GM18517 (cell line): ENCODE measurements at regions not wholly inside any gene's neighbourhood (a gene's known extent, or its start where the extent isn't known, plus 50 kb on each side); places are given as distances from the start of the nearest gene placed in this dataset.
"Not testable (repeated sequence)": the region's sequence is repeated elsewhere in the genome, so short reads cannot be mapped to it uniquely, and the experiment has no call there.

Source experiments
- ATAC-seq: cut with Tn5 transposase; IDR thresholded peaks from one replicate; pipeline ENCODE4 v1.9.1; 2021; ENCODE audit warnings: mild to moderate bottlenecking, moderate library complexity; ENCODE audit not compliant: unreplicated experiment

DNA sequence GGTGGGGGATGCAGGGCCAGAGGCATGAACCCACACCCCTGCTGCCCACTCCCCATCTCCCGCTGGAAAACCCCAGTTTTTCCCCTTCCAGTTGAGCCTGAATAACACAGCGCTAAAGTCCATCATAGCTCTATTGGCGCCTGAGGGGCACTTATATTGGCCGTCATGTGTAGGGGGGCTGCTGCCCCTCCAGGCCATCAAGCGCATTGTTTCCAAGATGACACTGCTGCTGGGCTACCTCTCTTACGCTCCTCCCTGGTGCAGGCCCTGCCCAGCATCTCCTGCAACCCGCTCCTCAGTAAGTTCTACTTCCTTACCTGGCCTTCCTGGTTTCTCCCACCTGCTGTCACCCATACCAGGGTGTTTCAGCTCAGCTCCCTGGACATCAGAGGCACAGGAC, 205.0 kb upstream of the RPL34 start:
- ATAC-seq, result no peak

DNA sequence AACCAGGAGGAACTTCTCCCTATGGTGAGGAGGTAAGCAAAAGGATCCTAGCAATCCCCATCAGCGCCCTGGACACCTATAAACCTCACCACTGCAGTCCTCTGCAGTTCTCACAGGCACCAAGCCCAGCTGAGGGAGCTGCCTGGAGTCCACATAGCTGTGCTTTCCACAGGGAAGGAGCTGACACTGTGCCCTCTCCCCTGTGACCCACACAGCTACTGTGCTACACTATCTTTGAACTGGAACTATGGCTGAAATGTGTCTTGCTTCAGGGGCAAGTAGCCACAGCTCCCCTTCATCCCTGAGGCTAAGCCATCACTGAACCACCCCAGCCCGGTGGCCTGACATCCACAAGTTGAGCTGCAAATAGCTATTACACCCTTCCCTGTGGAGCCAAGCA, 208.5 kb upstream of the RPL34 start:
- no peak for ATAC-seq

DNA sequence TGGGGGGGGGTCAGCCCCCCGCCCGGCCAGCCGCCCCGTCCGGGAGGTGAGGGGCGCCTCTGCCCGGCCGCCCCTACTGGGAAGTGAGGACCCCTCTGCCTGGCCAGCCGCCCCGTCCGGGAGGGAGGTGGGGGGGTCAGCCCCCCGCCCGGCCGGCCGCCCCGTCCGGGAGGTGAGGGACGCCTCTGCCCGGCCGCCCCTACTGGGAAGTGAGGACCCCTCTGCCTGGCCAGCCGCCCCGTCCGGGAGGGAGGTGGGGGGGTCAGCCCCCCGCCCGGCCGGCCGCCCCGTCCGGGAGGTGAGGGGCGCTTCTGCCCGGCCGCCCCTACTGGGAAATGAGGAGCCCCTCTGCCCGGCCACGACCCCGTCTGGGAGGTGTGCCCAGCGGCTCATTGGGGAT, 210.7 kb upstream of the RPL34 start:
- ATAC-seq, result not testable (repeated sequence)

DNA sequence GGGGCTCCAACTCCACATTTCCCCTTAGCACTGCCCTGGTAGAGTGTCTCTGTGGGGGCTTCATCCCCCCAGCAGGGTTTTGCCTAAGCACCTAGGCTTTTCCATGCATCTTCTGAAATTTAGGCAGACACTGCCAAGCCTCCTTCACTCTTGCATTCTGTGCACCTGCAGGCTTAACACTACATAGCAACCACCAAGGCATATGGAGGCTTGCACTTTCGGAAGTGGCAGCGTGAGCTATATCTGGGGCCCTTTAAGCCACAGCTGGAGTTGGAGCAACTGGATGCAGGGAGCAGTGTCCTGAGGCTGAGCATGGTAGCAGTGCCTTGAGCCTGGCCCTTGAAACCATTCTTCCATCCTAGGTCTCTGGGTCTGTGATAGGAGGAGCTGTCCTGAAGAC, 214.8 kb upstream of the RPL34 start:
- ATAC-seq, result no peak

DNA sequence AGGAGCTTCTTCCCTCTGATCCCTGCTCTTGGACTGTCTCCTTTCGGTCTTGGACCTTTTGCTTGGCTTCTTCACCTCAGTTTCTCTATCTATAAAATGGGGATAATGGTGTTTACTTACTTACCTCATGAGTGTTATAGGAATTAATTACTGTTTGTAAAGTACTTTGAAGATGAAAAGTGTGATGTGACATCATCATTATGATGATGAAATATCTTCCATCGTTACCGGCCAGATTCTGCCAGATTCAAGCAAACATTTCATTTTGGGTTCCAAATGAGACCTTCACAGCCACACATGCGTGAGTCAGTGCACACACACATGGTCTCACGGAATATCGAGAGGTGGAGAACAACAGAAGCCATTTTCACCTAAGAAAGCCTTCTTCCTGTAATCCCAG, 220.1 kb upstream of the RPL34 start:
- no peak for ATAC-seq

DNA sequence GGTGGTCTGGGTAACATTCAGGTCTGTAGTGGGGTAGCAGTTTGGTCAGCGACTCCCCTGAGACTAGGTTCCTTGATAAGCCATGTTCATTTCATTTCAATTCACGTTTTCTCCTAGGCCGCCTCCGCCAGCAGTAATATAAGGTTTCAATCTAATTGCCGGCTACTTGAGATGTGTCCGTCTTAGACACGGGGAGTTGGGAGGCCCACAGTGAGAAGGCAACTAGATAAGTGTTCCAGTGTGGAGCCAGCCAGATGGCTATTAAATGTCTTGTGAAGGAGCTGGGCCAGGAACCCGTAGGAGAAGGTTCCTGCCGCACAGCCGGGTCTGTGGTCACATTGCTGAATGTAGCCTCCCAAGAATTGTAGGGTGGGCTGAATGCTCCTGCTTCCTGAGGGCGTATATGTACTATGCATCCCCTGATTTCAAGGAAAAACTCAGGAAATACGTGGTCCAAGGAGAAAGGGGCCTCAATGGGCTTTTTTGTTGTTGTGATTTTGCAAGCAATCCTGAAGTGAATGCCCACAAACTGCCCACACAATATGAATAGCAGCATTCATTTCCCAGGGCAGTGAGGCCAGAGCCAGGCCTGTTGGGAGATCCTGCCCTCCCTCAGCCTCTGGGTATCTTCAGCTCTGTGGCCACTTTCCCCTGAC, 220.6 kb upstream of the RPL34 start:
- no peak for ATAC-seq

DNA sequence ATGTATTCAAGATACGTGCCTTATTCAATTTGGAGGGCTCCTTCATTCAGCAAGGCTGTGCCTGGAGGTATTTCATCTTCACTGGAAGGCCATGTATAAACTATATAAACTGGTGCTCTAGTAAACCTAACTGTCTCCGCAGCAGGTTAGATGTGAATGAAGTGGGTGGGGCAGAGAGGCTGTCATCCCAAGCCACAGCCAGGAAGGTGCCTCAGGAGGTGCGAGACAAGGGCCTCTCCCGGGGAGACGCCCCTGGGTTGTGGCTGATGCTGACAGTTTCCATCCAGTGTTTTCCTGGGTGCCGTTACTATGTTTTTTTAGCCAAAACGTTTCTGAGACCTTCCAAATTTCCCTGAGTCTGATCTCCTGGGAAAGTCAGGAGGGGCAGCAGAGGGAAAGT, 221.5 kb upstream of the RPL34 start:
- no peak for ATAC-seq

DNA sequence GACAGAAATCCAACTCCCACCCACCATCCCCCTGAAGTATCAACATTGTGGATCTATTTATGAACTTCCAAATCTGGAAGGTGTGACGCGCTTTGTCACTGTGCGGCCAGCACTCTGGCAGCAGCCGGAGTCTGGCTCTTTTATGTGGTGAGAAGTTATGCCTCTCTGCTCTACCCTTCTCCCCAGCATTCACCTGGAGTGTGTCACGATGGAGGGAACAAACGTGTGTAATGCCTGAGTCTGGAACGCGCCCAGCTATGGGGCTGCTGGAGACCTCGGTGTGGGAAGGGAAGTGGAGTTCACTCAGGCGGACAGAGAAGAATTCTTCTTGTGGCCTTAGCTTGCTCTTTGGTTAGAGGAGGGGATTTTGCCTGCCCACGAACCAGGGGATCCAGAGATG, 222.1 kb upstream of the RPL34 start:
- no peak for ATAC-seq

DNA sequence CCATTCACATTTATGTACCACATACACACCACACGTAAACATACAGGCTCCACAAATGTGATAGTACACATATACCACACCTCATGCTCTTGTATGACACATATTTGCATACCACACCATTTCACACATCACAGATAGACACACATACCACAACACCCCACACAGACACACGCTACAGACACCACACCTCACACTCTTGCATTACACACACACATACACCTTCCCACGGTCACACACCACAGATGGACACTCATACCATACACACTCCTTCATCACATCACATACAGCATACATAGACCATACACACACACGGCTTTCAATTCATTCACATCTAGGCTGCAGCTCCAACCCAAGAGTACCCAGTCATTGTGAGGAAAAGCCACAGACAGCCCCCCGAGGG, 222.5 kb upstream of the RPL34 start:
- ATAC-seq, result no peak

DNA sequence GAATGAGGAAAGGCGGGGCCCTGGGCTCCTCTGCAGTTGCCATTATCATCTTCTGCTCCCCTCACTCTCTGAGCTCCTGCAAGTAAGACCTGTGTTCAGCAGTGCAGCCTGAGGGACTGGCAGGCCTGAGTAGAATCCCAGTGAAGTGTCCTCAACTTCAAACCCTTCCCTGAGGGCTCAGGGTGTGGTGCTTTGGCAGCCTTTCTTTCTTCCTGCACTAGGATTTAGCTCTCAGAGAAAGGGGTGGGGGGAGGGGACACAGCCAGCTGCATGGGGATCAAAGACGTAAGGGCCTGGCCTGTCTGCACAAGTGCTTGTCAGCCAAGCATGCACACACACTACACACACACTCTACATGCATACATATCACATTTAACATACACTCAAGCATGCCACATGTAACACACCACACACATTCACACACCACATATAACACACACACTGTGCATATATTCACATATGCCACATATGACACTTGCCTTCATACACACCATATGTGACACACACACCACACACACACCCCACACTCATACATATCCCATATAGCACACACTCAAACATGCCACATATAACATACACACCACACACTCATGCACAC, 223.4 kb upstream of the RPL34 start:
- no peak for ATAC-seq

DNA sequence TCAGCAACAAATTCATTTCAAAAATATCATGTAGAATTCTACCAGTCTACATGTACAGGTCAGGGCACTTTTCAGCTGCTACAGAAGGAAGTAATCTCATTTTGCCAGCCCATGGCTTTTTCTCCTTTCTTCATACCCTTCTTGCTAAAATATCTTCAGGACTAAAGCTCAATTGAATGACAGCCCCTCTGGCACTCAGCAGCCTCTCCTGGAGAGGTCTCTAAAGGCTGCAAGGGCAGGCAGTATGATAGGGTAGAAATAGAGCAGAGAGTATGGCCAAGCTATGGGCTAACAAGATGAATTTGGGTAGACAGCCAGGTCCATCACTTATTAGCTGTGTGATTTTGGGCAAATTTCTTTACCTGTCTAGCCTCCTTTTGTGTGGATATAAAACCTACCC, 224.6 kb upstream of the RPL34 start:
- ATAC-seq, result no peak

DNA sequence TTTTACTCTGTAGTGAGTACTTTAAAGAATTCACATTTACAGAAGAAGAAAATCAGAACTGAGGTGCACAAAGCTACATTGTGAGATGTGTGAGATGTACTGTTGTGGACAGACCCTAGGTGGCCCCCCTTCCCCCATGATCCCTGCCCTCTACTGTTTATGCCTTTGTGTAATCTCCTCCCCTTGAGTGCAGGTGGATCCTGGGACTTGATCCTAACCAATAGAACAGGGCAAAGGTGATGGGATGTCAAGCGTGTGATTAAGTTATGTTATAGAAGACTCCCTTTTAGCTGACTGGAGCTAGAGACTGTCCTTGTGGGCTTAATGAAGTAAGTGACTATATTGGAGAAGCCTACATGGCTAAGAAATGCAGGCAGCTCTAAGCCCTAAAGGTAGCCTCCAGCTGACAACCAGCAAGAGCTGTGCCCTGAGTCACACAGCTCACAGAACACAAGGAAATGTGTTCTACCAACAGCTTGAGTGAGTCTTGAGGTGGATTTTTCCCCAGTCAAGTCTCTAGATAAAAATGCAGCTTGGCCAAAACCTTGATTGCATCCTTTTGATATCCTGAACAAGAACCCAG, 225.2 kb upstream of the LEF1 start:
- no peak for ATAC-seq

DNA sequence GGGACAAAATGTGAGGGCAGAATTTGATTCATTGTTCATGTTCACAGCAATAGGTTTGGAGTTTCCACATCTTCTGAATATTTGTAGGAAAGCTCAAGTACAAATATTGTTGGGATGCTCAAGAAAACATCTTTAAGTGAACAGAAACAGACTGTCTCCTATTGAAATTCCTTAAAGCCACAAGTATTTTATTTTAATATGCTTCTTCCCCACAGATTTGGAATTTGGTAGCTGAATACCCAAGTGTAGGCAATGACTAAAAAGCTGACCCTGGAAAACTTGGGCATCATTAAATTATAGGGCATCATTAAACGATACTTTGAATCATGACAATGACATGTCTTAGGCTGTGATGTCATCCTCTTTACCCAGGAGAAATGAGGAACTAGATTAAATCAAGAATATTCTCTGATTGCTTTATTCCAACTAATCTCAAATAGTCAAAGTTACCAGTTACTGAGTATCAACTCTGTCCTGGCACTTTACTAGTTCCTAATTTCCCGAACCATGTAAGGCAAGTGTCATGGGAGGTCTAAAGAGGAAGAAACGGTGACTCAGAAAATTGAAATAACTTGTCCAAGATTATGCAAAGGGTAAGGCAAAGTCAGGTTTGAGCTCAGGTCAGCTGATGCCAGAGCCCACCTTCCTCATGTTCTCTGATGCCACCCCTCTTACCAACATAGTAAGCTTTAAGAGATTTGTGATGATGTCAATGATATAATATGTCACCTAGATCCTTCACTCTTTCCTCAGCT, 223.1 kb upstream of the LEF1 start:
- no peak for ATAC-seq

DNA sequence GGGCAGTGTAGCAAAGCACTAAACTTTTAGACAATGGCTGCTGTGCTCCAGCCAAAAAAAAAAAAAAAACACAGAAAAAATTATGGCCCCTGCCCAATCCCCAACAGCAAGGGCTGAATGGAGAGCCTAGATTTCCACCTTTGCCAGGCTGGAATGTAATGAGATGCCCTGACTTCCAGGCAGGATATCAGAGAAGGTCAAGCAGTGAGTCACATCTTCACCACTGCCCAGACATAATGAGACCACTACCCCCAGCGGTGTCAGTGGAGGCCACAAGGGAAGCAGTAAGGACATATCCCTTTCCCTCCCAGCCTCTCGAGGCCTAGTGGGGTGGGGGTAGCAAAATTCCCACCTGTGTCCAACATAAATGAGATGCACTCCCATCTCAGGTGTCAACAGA, 216.3 kb upstream of the LEF1 start:
- no peak for ATAC-seq

DNA sequence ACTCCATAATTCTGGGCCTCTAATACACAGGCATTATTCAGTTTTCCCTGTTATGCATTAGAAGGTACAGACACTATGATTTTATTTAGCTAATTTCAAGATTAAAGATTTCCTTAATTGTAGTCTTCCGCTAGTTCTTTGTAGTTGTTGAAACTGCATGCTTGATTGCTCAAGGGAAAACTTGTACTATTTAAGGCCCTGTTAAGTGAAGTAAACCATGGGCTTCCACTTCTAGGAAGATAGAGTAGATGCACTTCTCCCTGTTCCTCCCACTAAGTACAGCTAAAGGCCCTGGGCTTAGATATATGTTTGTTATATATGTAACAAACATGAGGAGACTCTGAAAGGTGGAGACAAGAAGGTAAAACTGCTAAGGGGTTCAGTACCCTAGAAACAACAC, 215.8 kb upstream of the LEF1 start:
- ATAC-seq, result no peak

DNA sequence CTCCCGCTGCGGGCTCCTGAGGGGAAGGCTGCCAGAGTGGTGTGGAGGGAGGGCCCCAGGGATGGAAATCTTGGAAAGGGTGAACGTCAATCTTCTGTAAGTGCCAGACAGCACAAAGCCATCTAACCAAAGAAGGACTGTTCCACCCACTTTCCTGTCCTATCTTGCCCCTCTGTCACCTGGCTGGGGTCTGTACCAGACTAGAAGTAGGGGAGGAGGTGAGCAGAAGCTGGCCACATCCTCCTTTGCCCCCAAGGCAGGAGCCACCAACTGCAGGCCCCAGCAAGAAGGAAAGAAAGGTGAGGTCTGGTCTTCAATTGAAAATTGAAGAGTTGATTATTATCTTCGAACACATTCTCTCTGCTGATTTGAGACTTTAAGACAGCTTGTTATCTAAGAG, 214.4 kb upstream of the LEF1 start:
- no peak for ATAC-seq

DNA sequence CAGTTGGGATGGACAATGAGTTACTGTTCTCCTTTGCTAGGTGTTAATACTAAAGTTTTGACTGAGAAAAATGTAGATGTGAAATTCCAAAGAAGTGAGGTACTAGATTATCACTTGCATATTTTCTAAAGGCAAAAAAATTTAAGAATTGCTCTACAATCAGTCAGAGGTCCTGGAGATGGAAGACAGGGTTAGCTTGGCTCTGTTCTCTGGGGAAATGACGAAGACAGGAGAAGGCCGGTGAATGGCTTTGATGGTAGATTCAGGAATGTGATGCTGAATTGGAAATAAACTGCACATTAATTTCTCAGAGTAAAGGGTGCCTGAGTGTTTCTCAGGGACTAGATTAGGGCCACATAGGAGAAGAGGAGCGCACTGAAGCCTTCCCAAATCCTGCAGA, 214.0 kb upstream of the LEF1 start:
- no peak for ATAC-seq

DNA sequence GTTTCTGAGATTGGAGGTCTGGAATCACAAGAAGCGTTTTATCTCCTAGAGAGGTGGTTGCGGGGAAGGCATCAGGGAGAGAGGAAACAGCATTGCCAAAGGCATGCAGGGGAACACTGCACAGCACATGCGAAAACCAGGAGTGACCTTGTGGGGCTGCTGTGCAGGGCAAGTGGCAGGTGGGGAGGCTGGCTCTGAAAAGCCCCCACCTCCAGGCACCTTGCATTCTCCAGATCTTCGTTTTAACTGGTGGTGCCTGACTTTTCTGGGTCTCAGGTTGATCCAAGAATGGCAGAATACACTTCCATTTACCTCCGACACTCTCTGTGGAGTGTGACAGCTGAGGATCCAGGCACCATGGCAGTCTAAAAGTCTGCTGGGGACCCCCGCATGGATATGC, 209.4 kb upstream of the LEF1 start:
- ATAC-seq, result no peak

DNA sequence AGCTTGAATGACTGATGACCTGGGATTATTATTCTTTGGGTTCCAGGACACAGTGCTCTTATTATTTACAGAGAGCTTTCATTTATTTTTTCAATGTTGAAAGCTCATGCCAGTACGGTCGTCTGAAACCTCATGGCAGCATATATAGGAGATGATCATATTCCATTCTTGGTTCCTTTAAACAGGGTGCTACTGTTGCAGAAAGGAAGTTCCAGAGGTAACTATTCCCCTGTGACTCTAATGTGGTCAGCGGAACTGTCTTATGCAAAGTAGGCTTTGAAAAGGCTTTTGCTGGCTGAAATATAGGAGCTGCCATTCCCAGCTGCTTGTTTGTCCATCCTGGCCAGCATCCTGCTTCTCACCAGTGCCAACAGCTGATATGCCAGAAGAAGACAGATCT, 208.3 kb upstream of the LEF1 start:
- ATAC-seq, result no peak

DNA sequence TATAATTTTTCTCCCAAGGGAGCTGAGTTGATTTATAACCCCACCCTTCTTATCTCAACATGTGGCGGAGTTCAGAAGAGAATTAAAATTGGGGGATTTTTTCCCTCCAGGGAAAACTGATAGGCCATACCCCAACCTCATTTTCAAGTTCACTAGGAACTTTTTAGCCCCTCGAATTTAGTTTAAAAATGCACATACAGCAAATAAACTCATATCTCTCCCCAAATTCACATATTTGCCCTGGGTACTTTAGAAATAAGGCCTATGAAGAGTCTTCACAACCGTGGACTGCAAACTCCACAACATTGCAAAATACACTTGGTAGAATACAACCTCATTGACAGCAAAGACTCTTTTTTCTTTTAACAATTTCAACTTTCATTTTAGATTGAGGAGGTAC, 206.7 kb upstream of the LEF1 start:
- ATAC-seq, result no peak

DNA sequence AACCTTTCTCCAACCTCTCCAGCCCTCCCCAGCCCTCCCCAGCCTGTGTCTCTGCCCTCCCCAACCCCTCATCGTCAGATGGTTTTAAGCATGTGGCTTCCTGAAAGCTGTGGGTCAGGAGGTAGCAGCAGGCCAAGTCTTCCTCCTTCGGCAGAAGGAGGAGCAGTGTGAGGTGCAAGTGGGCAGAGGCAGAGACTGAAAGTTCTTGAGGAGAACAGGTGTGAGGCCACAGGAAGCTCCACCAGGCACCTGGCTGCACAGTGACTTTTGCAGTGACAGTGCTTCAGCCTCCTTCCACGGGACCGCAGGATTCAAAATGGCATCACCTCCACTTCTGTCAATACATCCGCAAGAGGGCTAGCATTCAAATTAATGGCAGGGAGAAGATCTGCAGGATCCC, 203.9 kb upstream of the LEF1 start:
- ATAC-seq, result no peak

DNA sequence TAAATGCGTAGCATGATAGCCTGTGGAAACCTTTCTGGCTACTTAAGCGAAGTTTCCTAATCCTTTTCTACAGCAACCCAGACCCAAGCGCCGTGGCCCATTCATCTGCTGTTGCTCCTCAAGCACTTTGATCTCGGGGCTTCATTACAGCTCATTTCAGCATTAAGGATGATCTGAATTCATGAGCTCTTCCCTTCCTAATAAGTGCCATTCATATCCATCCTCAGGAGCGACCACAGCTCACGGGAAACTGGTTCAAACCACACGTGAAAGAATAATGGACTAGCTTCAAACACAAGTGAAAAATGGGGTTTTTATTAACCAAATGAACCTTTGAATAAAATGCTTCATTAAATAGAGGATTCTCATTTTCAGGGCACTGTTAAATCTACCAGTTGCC, 202.6 kb upstream of the LEF1 start:
- no peak for ATAC-seq
